Smooth muscle cell (in vitro differentiated cells): ENCODE measurements at regions not wholly inside any gene's neighbourhood (a gene's known extent, or its start where the extent isn't known, plus 50 kb on each side); places are given as distances from the start of the nearest gene placed in this dataset.

Source experiments
- DNase-seq: peaks from one replicate; lab custom pipeline; 2025; ENCODE audit not compliant: unreplicated experiment; lab: John Stamatoyannopoulos, UW
- H2AFZ ChIP-seq: fragments of 200-600 bp; sonication (generic); 2 replicates; pipeline ENCODE4 v1.6.0; 2016; ENCODE audit warnings: antibody characterized with exemption, low read depth, mild to moderate bottlenecking
- H3F3A ChIP-seq: fragments of 200-600 bp; sonication (generic); 2 replicates; pipeline ENCODE4 v1.6.0; 2017; ENCODE audit warnings: antibody characterized with exemption, low read depth
- H3K27ac ChIP-seq: fragments of 200-600 bp; sonication (generic); 2 replicates; pipeline ENCODE4 v1.5.1; 2016; ENCODE audit warnings: low read depth, mild to moderate bottlenecking
- H3K27me3 ChIP-seq: fragments of 200-600 bp; sonication (generic); 2 replicates; pipeline ENCODE4 v1.6.1; 2016; ENCODE audit warnings: low read depth, mild to moderate bottlenecking
- H3K36me3 ChIP-seq: fragments of 200-600 bp; sonication (generic); 2 replicates; pipeline ENCODE4 v1.5.1; 2016; ENCODE audit warnings: low read depth
- H3K4me1 ChIP-seq: fragments of 200-600 bp; sonication (generic); 2 replicates; pipeline ENCODE4 v1.5.1; 2016; ENCODE audit warnings: low read depth
- H3K4me2 ChIP-seq: fragments of 200-600 bp; sonication (generic); 2 replicates; pipeline ENCODE4 v1.6.0; 2016; ENCODE audit warnings: mild to moderate bottlenecking
- H3K4me3 ChIP-seq: fragments of 200-600 bp; sonication (generic); 2 replicates; pipeline ENCODE4 v1.5.1; 2016; ENCODE audit warnings: mild to moderate bottlenecking
- H3K79me2 ChIP-seq: fragments of 200-600 bp; sonication (generic); 2 replicates; pipeline ENCODE4 v1.6.0; 2016; ENCODE audit warnings: low read depth, mild to moderate bottlenecking
- H3K9ac ChIP-seq: fragments of 200-600 bp; sonication (generic); 2 replicates; pipeline ENCODE4 v1.6.0; 2016; ENCODE audit warnings: low read depth
- H3K9me3 ChIP-seq: fragments of 200-600 bp; sonication (generic); replicated peaks from 2 replicates; pipeline ENCODE4 v1.5.1; 2016; ENCODE audit warnings: low read depth
- H4K20me1 ChIP-seq: fragments of 200-600 bp; sonication (generic); 2 replicates; pipeline ENCODE4 v1.6.0; 2016; ENCODE audit warnings: low read depth
- CTCF ChIP-seq: fragments of 200-600 bp; sonication (generic); IDR thresholded peaks from 2 replicates; pipeline ENCODE4 v1.5.1; 2017; ENCODE audit warnings: borderline replicate concordance, mild to moderate bottlenecking, antibody characterized with exemption; ENCODE audit not compliant: insufficient read depth, poor library complexity, severe bottlenecking
- WGBS: methylation state at CpG from one replicate; pipeline ENCODE4 v1.1.7; 2016; ENCODE audit warnings: low lambda C conversion rate; 5-methylcytosine and 5-hydroxymethylcytosine counted together

- Histone ChIP-seq H3K9ac (no peak overlapping the region), H3F3A (no peaks in the 10 kb centered on the region), H3K27ac (no peak overlapping the region), H2AFZ (no peak overlapping the region), H3K27me3 (no peaks in the 10 kb centered on the region), H3K4me1 (no peaks in the 10 kb centered on the region), H3K79me2 (no peaks in the 10 kb centered on the region), H3K4me2 (no peak overlapping the region), H4K20me1 (no peaks in the 10 kb centered on the region), H3K36me3 (no peaks in the 10 kb centered on the region), H3K9me3 (no peaks in the 10 kb centered on the region), H3K4me3 (no peak overlapping the region)
- no peak for DNase-seq
- no peak for TF ChIP-seq CTCF
- 89% methylated on average over 3 of the region's 3 CpGs for WGBS
Observed at GRCh38 chr11:70930215-70930614, 322.2 kb downstream of the SHANK2 start.

- Histone ChIP-seq H3F3A (no peaks in the 10 kb centered on the region), H4K20me1 (no peaks in the 10 kb centered on the region), H3K27ac (no peak overlapping the region), H3K4me3 (no peak overlapping the region), H3K9me3 (no peaks in the 10 kb centered on the region), H3K9ac (no peak overlapping the region), H2AFZ (no peak overlapping the region), H3K27me3 (no peaks in the 10 kb centered on the region), H3K4me2 (no peak overlapping the region), H3K79me2 (no peaks in the 10 kb centered on the region), H3K36me3 (no peaks in the 10 kb centered on the region), H3K4me1 (no peaks in the 10 kb centered on the region)
- DNase-seq, result no peak
- no peak for TF ChIP-seq CTCF
- WGBS, result 92% methylated on average over 12 of the region's 12 CpGs
Observed at GRCh38 chr11:70931430-70931829, 320.9 kb downstream of the SHANK2 start.

- DNase-seq, result no peak
- Histone ChIP-seq H3K36me3 (no peaks in the 10 kb centered on the region), H3K27ac (no peak overlapping the region), H3F3A (no peaks in the 10 kb centered on the region), H4K20me1 (no peaks in the 10 kb centered on the region), H3K9me3 (no peaks in the 10 kb centered on the region), H3K27me3 (no peaks in the 10 kb centered on the region), H3K4me2 (no peak overlapping the region), H2AFZ (no peak overlapping the region), H3K9ac (no peak overlapping the region), H3K79me2 (no peaks in the 10 kb centered on the region), H3K4me3 (no peak overlapping the region), H3K4me1 (no peaks in the 10 kb centered on the region)
- no peak for TF ChIP-seq CTCF
- WGBS, result 96% methylated on average over 10 of the region's 10 CpGs
Observed at GRCh38 chr11:70933981-70934583, 318.3 kb downstream of the SHANK2 start.
